OCI-LY1 (cell line): ENCODE measurements at regions not wholly inside any gene's neighbourhood (a gene's known extent, or its start where the extent isn't known, plus 50 kb on each side); places are given as distances from the start of the nearest gene placed in this dataset.

Source experiments
- CTCF ChIP-seq: fragments of 200-600 bp; sonication (generic), shearing (Covaris generic); IDR thresholded peaks from 2 replicates; pipeline ENCODE4 v1.5.1; 2017; ENCODE audit warnings: mild to moderate bottlenecking, antibody characterized with exemption, low read length, moderate library complexity, mixed read lengths
- EZH2 ChIP-seq: fragments of 200-600 bp; sonication (generic), shearing (Covaris generic); IDR thresholded peaks from 2 replicates; pipeline ENCODE4 v1.8.0; 2017; ENCODE audit warnings: borderline replicate concordance, mixed run types, mild to moderate bottlenecking, antibody characterized with exemption, low read length, moderate library complexity, mixed read lengths

- TF ChIP-seq CTCF (no peak), EZH2 (no peak)
Observed at GRCh38 chr2:64233376-64233922, 89.2 kb upstream of the PELI1 start.
